ENCODE measurements at regions not wholly inside any gene's neighbourhood (a gene's known extent, or its start where the extent isn't known, plus 50 kb on each side); places are given as distances from the start of the nearest gene placed in this dataset.

- TF ChIP-seq CTCF (IDR thresholded peaks at IDR 0.05; ENCODE audit: low read depth, low read length) (no peak), EZH2phosphoT487 (IDR thresholded peaks at IDR 0.05; ENCODE audit: low read depth) (no peak)
Measured at GRCh38 chr15:44883199-44883877, 73.1 kb upstream of the TERB2 start.
